ENCODE measurements at regions not wholly inside any gene's neighbourhood (a gene's known extent, or its start where the extent isn't known, plus 50 kb on each side); places are given as distances from the start of the nearest gene placed in this dataset.

DNA sequence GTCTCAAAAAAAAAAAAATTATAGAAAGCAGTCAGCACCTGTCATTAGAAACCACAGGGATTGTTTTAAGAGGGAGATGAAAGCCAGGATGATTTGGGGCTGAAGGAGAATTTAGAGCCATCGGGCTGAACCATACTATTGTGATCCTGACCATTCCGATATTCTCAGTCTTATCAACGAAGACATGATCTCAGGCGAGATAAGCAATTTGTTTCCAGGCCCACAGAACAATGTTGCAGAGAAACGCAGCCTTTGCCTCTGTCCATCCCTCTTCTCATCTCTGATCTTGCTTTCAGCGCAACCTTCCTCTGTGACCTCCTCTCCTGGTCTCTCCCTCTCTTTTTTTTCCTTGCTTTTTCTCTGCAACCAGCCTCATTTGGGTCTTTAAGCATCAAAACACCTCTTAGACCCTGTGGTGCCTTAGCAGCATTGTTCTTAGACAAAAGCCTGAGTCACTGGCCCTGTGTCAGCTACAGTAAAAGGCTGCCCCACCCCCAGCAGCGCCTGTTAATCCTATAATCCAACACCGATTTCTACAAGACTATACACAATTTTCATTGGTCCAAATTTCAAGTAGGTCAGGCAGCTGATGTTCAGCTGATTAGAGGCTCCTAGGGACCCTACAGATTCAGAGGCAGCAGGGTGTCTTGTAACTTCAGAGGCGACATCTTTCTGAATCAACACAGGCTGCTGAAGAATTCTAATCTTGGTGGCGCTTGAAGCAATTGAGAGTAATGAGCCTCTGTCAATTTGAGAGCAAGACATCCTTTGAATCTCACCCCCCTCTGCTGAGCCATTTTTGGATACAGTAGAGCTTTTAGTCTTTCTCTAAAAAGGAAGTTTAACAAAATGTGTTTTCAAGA, 206.0 kb downstream of the NCK2 start:
- Histone ChIP-seq H3K27ac (no peak overlapping the region), H3K4me1 (replicated peaks) (no peaks in the 10 kb centered on the region), H3K9me3 (replicated peaks) (no peaks in the 10 kb centered on the region), H3K4me3 (no peak overlapping the region), H3K36me3 (no peaks in the 10 kb centered on the region), H3K27me3 (replicated peaks) (no peaks in the 10 kb centered on the region)
- no peak for DNase-seq (ENCODE audit: low read depth in 1 of 2, low spot score in 2 of 2)

DNA sequence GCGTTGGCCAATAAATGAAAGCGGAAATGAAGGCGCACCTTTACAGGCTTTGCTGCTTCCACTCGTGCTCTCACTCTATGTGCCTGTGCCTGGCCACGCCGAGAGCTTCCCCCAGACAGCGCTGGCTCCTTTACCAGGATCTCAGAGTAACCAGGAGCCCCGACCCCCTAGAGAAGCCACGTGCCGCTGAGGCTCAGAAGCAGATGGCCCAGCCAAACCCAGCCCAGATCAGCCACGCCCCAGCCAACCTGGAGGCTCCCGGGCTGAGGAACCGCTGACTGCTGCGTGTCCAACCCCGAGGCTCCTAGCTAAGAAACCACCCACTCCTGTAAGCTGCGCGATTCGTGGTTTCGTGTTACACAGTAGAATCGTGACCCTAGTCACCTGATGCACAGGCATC, 199.3 kb downstream of the NCK2 start:
- H3K27ac ChIP-seq, result no peak overlapping the region
- H3K4me3 ChIP-seq, result no peak overlapping the region
- no peaks in the 10 kb centered on the region for H3K27me3 ChIP-seq (replicated peaks)
- H3K4me1 ChIP-seq (replicated peaks), result no peaks in the 10 kb centered on the region
- no peaks in the 10 kb centered on the region; the same call in 1 of the 2 replicates for H3K9me3 ChIP-seq (replicated peaks)
- DNase-seq (ENCODE audit: low read depth in 1 of 2, low spot score in 2 of 2), result no peak
- H3K36me3 ChIP-seq, result no peaks in the 10 kb centered on the region
